SU-DHL-6 (cell line): ENCODE measurements at regions not wholly inside any gene's neighbourhood (a gene's known extent, or its start where the extent isn't known, plus 50 kb on each side); places are given as distances from the start of the nearest gene placed in this dataset.

ENCODE experiments used
- H2AFZ ChIP-seq: fragments of 200-600 bp; sonication (generic); 2 replicates; pipeline ENCODE4 v1.6.1; 2014; ENCODE audit warnings: low read depth, mild to moderate bottlenecking, moderate library complexity, mixed read lengths, antibody characterized with exemption, low read length; ENCODE audit not compliant: severe bottlenecking
- H3F3A ChIP-seq: fragments of 200-600 bp; shearing (Covaris generic); 2 replicates; pipeline ENCODE4 v1.6.0; 2016; ENCODE audit warnings: antibody characterized with exemption, mild to moderate bottlenecking; ENCODE audit not compliant: insufficient read depth
- H3K27ac ChIP-seq: fragments of 200-600 bp; sonication (generic); 2 replicates; pipeline ENCODE4 v1.5.1; 2016; ENCODE audit warnings: low read depth, mild to moderate bottlenecking, low read length, moderate library complexity, mixed read lengths
- H3K27me3 ChIP-seq: fragments of 200-600 bp; sonication (generic), shearing (Covaris generic); 2 replicates; pipeline ENCODE4 v1.6.0; 2014; ENCODE audit warnings: mild to moderate bottlenecking, low read length
- H3K36me3 ChIP-seq: fragments of 200-600 bp; sonication (generic); 2 replicates; pipeline ENCODE4 v1.6.1; 2014; ENCODE audit warnings: mild to moderate bottlenecking, low read length, mixed read lengths
- H3K4me2 ChIP-seq: fragments of 300-600, 200-600 bp; shearing (Covaris generic), sonication (generic); 2 replicates; pipeline ENCODE4 v1.6.0; 2014; ENCODE audit warnings: low read length, low read depth, mild to moderate bottlenecking; ENCODE audit not compliant: poor library complexity, severe bottlenecking
- H3K4me3 ChIP-seq: fragments of 200-600 bp; sonication (generic); 2 replicates; pipeline ENCODE4 v1.5.1; 2014; ENCODE audit warnings: antibody characterized with exemption, low read length, mild to moderate bottlenecking, mixed read lengths; ENCODE audit not compliant: insufficient read depth, poor library complexity, severe bottlenecking
- H3K79me2 ChIP-seq: fragments of 200-600 bp; sonication (generic); 2 replicates; pipeline ENCODE4 v1.6.1; 2014; ENCODE audit warnings: mild to moderate bottlenecking, low read length, moderate library complexity; ENCODE audit not compliant: insufficient read depth
- H3K9ac ChIP-seq: fragments of 200-600 bp; sonication (generic); 2 replicates; pipeline ENCODE4 v1.7.0; 2014; ENCODE audit warnings: mild to moderate bottlenecking, low read length
- H3K9me2 ChIP-seq: fragments of 200-600 bp; sonication (generic); replicated peaks from 2 replicates; pipeline ENCODE4 v1.6.1; 2014; ENCODE audit warnings: low read length; ENCODE audit not compliant: insufficient read depth
- H3K9me3 ChIP-seq: fragments of 200-600 bp; sonication (generic); 2 replicates; pipeline ENCODE4 v1.6.1; 2014; ENCODE audit warnings: low read length, mixed read lengths; ENCODE audit not compliant: insufficient read depth
- H4K20me1 ChIP-seq: fragments of 200-600 bp; sonication (generic); 2 replicates; pipeline ENCODE4 v1.6.1; 2014; ENCODE audit warnings: low read depth, mild to moderate bottlenecking, antibody characterized with exemption, low read length, moderate library complexity, mixed read lengths
- CTCF ChIP-seq: fragments of 200-600 bp; sonication (generic); IDR thresholded peaks from one replicate; pipeline ENCODE4 v1.5.1; 2017; ENCODE audit warnings: antibody characterized with exemption, mild to moderate bottlenecking, low read length, moderate library complexity; ENCODE audit not compliant: insufficient read depth, poor library complexity, severe bottlenecking
- EZH2phosphoT487 ChIP-seq: fragments of 200-600 bp; sonication (generic), shearing (Covaris generic); conservative IDR thresholded peaks from 2 replicates; pipeline ENCODE4 v1.6.1; 2018; ENCODE audit warnings: mild to moderate bottlenecking, antibody characterized with exemption, low read length, moderate library complexity, mixed read lengths

DNA sequence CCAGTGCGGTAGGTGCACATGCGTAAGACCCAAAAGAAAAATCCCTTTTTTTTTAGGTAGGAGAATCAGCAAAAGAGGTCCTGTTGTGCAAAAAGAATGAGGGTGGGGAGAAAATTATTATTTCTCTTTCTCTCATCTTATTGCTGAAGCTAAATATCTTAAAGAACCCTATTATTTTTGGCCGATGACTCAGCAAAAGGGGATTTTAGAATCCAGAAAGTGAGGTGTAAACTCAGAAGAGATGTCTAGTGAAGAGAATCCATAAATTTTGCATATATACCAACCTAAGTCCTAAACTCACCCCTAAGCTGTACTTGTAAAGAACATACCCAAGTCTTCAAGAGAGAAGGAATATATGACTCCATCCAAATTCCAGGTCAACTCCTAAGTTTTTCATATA lies 386.3 kb upstream of the ZNF717 start:
- Histone ChIP-seq H3K36me3 (no peaks in the 10 kb centered on the region), H3K9ac (no peak overlapping the region), H3K27me3 (no peaks in the 10 kb centered on the region), H3K79me2 (no peaks in the 10 kb centered on the region), H3K4me2 (no peak overlapping the region), H4K20me1 (no peaks in the 10 kb centered on the region), H2AFZ (no peak overlapping the region), H3K9me2 (no peaks in the 10 kb centered on the region), H3F3A (no peaks in the 10 kb centered on the region), H3K4me3 (no peak overlapping the region), H3K9me3 (no peaks in the 10 kb centered on the region), H3K27ac (no peak overlapping the region)
- TF ChIP-seq EZH2phosphoT487 (no peak), CTCF (no peak)

GRCh38 chr3:76177610-76178009 lies 392.3 kb upstream of the ZNF717 start:
- Histone ChIP-seq H3K4me2 (no peak overlapping the region), H3K36me3 (no peaks in the 10 kb centered on the region), H3F3A (no peaks in the 10 kb centered on the region), H2AFZ (no peak overlapping the region), H3K9ac (no peak overlapping the region), H3K4me3 (no peak overlapping the region), H3K79me2 (no peaks in the 10 kb centered on the region), H3K9me2 (no peaks in the 10 kb centered on the region), H4K20me1 (no peaks in the 10 kb centered on the region), H3K27ac (no peak overlapping the region), H3K9me3 (no peaks in the 10 kb centered on the region), H3K27me3 (no peaks in the 10 kb centered on the region)
- TF ChIP-seq CTCF, result no peak
- no peak for TF ChIP-seq EZH2phosphoT487

GRCh38 chr3:76178412-76178811 lies 393.1 kb upstream of the ZNF717 start:
- no peaks in the 10 kb centered on the region for H3K9me3 ChIP-seq
- no peaks in the 10 kb centered on the region for H3K9me2 ChIP-seq
- H3K27me3 ChIP-seq, result no peaks in the 10 kb centered on the region
- TF ChIP-seq EZH2phosphoT487 (no peak), CTCF (no peak)
- no peak overlapping the region for H3K4me3 ChIP-seq
- H2AFZ ChIP-seq, result no peak overlapping the region
- no peak overlapping the region for H3K4me2 ChIP-seq
- H3K36me3 ChIP-seq, result no peaks in the 10 kb centered on the region
- H3F3A ChIP-seq, result no peaks in the 10 kb centered on the region
- H3K79me2 ChIP-seq, result no peaks in the 10 kb centered on the region
- H3K9ac ChIP-seq, result no peak overlapping the region
- no peak overlapping the region for H3K27ac ChIP-seq
- no peaks in the 10 kb centered on the region for H4K20me1 ChIP-seq

DNA sequence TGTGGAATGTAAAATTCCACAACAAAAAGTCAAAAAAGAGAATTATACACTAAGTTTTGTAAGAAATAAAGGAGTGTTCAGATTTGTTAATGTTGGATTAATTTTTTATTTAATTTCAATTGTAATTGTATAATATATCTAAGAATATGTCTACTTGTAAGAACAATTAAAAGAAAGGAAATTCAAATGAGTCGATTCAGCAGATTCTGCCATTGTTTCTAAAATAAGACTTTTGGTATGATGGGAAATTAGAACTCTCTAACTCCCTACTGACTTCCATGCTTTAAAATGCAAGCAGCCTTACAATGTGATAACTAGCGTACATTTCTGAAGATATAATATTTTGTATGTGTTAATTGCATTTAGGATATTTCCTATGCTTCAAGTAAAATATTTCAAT lies 395.9 kb upstream of the ZNF717 start:
- no peak overlapping the region for H3K4me3 ChIP-seq
- no peak overlapping the region for H2AFZ ChIP-seq
- no peak overlapping the region for H3K4me2 ChIP-seq
- H3F3A ChIP-seq, result no peaks in the 10 kb centered on the region
- H3K9me3 ChIP-seq, result no peaks in the 10 kb centered on the region
- H3K27me3 ChIP-seq, result no peaks in the 10 kb centered on the region
- H3K36me3 ChIP-seq, result no peaks in the 10 kb centered on the region
- H3K9me2 ChIP-seq, result no peaks in the 10 kb centered on the region
- TF ChIP-seq EZH2phosphoT487 (no peak), CTCF (no peak)
- H3K27ac ChIP-seq, result no peak overlapping the region
- H4K20me1 ChIP-seq, result no peaks in the 10 kb centered on the region
- no peaks in the 10 kb centered on the region for H3K79me2 ChIP-seq
- no peak overlapping the region for H3K9ac ChIP-seq
